ENCODE measurements at regions not wholly inside any gene's neighbourhood (a gene's known extent, or its start where the extent isn't known, plus 50 kb on each side); places are given as distances from the start of the nearest gene placed in this dataset.

GRCh38 chr12:124425667-124426066, 130.8 kb downstream of the RFLNA start:
- TF ChIP-seq CTCF (IDR thresholded peaks at IDR 0.05) (no peak), ZFX (IDR thresholded peaks at IDR 0.05; ENCODE audit: borderline replicate concordance) (no peak)
